DOHH2 (cell line): ENCODE measurements at regions not wholly inside any gene's neighbourhood (a gene's known extent, or its start where the extent isn't known, plus 50 kb on each side); places are given as distances from the start of the nearest gene placed in this dataset.

ENCODE experiments used
- EZH2phosphoT487 ChIP-seq: fragments of 200-600 bp; sonication (generic); IDR thresholded peaks from 2 replicates; pipeline ENCODE4 v1.6.1; 2017; ENCODE audit warnings: borderline replicate concordance, mild to moderate bottlenecking, antibody characterized with exemption, low read length, moderate library complexity, mixed read lengths
- TF ChIP-seq, protein P1 (sequence below): fragments of 200-600 bp; sonication (generic); IDR thresholded peaks from one replicate; pipeline ENCODE4 v1.5.1; 2014; ENCODE audit warnings: antibody characterized with exemption, mild to moderate bottlenecking, low read depth, low read length; ENCODE audit not compliant: poor library complexity, severe bottlenecking

DNA sequence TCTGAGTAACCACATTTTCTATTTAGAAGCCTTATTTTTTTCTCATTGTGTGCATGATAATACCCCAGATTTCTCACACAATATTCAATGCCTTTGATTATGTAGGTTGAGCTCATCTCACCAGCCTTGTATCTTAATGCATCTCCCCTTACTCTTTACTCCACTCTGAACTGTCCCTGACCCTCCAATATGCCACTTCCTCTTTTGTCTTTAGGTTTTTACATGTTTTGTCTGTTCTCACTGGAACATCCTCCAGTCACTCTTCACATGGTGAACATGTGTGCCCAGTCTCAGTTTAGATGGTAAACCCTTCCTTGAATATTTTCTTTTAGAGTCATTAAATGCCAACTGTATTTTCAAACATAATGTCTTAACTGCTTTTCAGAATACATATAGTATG lies 392.9 kb upstream of the IMPG1 start:
- TF ChIP-seq, protein P1, sequence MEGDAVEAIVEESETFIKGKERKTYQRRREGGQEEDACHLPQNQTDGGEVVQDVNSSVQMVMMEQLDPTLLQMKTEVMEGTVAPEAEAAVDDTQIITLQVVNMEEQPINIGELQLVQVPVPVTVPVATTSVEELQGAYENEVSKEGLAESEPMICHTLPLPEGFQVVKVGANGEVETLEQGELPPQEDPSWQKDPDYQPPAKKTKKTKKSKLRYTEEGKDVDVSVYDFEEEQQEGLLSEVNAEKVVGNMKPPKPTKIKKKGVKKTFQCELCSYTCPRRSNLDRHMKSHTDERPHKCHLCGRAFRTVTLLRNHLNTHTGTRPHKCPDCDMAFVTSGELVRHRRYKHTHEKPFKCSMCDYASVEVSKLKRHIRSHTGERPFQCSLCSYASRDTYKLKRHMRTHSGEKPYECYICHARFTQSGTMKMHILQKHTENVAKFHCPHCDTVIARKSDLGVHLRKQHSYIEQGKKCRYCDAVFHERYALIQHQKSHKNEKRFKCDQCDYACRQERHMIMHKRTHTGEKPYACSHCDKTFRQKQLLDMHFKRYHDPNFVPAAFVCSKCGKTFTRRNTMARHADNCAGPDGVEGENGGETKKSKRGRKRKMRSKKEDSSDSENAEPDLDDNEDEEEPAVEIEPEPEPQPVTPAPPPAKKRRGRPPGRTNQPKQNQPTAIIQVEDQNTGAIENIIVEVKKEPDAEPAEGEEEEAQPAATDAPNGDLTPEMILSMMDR: no peak
- no peak for TF ChIP-seq EZH2phosphoT487
